Kidney glomerular epithelial cell (primary cell): ENCODE measurements at regions not wholly inside any gene's neighbourhood (a gene's known extent, or its start where the extent isn't known, plus 50 kb on each side); places are given as distances from the start of the nearest gene placed in this dataset.
A peak's percentile ranks its signal among the peaks of the same experiment; 100 is the strongest.

Experiments
- DNase-seq: peaks from one replicate; lab custom pipeline; 2025; lab: John Stamatoyannopoulos, UW

GRCh38 chr21:27306791-27307775, 340.2 kb upstream of the ADAMTS5 start:
- DNase-seq: no peak

- DNase-seq: no peak
Observed at GRCh38 chr21:27306206-27306605, 339.3 kb upstream of the ADAMTS5 start.

- no peak for DNase-seq
Observed at GRCh38 chr21:27301220-27301619, 334.3 kb upstream of the ADAMTS5 start.

- no peak for DNase-seq
Observed at GRCh38 chr21:27300770-27301169, 333.9 kb upstream of the ADAMTS5 start.

GRCh38 chr21:27298465-27298864, 331.6 kb upstream of the ADAMTS5 start:
- no peak for DNase-seq

GRCh38 chr21:27293239-27293638, 326.4 kb upstream of the ADAMTS5 start:
- no peak for DNase-seq

- no peak for DNase-seq
Observed at GRCh38 chr21:27292783-27293182, 325.9 kb upstream of the ADAMTS5 start.

GRCh38 chr21:27292229-27292628, 325.3 kb upstream of the ADAMTS5 start:
- DNase-seq: no peak

- peak; percentile 28 for DNase-seq
Observed at GRCh38 chr21:27291006-27291405, 324.1 kb upstream of the ADAMTS5 start.

- DNase-seq: no peak
Observed at GRCh38 chr21:27290028-27290427, 323.1 kb upstream of the ADAMTS5 start.

GRCh38 chr21:27286760-27287159, 319.9 kb upstream of the ADAMTS5 start:
- no peak for DNase-seq

- peak; percentile 6 for DNase-seq
Observed at GRCh38 chr21:27277110-27277509, 310.2 kb upstream of the ADAMTS5 start.

- DNase-seq: peak; percentile 70
Observed at GRCh38 chr21:27275294-27275927, 308.5 kb upstream of the ADAMTS5 start.

GRCh38 chr21:27269644-27270043, 302.8 kb upstream of the ADAMTS5 start:
- peak; percentile 84 for DNase-seq

- peak; percentile 95 for DNase-seq
Observed at GRCh38 chr21:27268290-27268689, 301.4 kb upstream of the ADAMTS5 start.

- no peak for DNase-seq
Observed at GRCh38 chr21:27265949-27266348, 299.1 kb upstream of the ADAMTS5 start.

- DNase-seq: no peak
Observed at GRCh38 chr21:27265492-27265891, 298.6 kb upstream of the ADAMTS5 start.

GRCh38 chr21:27261676-27262075, 294.8 kb upstream of the ADAMTS5 start:
- DNase-seq: no peak

- DNase-seq: no peak
Observed at GRCh38 chr21:27260728-27261127, 293.8 kb upstream of the ADAMTS5 start.

GRCh38 chr21:27258742-27259448, 292.0 kb upstream of the ADAMTS5 start:
- no peak for DNase-seq

- no peak for DNase-seq
Observed at GRCh38 chr21:27257908-27258556, 291.1 kb upstream of the ADAMTS5 start.

GRCh38 chr21:27257226-27257625, 290.3 kb upstream of the ADAMTS5 start:
- DNase-seq: no peak
